Hepatocyte (in vitro differentiated cells): ENCODE measurements at regions not wholly inside any gene's neighbourhood (a gene's known extent, or its start where the extent isn't known, plus 50 kb on each side); places are given as distances from the start of the nearest gene placed in this dataset.

Experiments used
- DNase-seq: peaks from one replicate; pipeline ENCODE4 v3.0.0-alpha.2; 2016; ENCODE audit warnings: low spot score
- H2AFZ ChIP-seq: fragments of 200-600 bp; sonication (generic); 2 replicates; pipeline ENCODE4 v1.6.0; 2016; ENCODE audit warnings: antibody characterized with exemption, mild to moderate bottlenecking
- H3K27ac ChIP-seq: fragments of 200-600 bp; sonication (generic); 2 replicates; pipeline ENCODE4 v1.5.1; 2016; ENCODE audit warnings: mild to moderate bottlenecking
- H3K27me3 ChIP-seq: fragments of 200-600 bp; sonication (generic); 2 replicates; pipeline ENCODE4 v1.6.1; 2016
- H3K36me3 ChIP-seq: fragments of 200-600 bp; sonication (generic); replicated peaks from 2 replicates; pipeline ENCODE4 v1.5.1; 2016; ENCODE audit warnings: low read depth; ENCODE audit not compliant: insufficient read depth
- H3K4me1 ChIP-seq: fragments of 200-600 bp; sonication (generic); 2 replicates; pipeline ENCODE4 v1.5.1; 2016; ENCODE audit warnings: mild to moderate bottlenecking, moderate library complexity; ENCODE audit not compliant: insufficient read depth
- H3K4me2 ChIP-seq: fragments of 200-600 bp; sonication (generic); 2 replicates; pipeline ENCODE4 v1.6.0; 2016
- H3K4me3 ChIP-seq: fragments of 200-600 bp; sonication (generic); 2 replicates; pipeline ENCODE4 v1.5.1; 2016; ENCODE audit warnings: mild to moderate bottlenecking
- H3K79me2 ChIP-seq: fragments of 200-600 bp; sonication (generic); 2 replicates; pipeline ENCODE4 v1.6.0; 2017; ENCODE audit warnings: mild to moderate bottlenecking
- H3K9me2 ChIP-seq: fragments of 200-600 bp; sonication (generic); replicated peaks from 2 replicates; pipeline ENCODE4 v1.6.0; 2017; ENCODE audit warnings: mild to moderate bottlenecking; ENCODE audit not compliant: insufficient read depth
- H3K9me3 ChIP-seq: fragments of 200-600 bp; sonication (generic); 2 replicates; pipeline ENCODE4 v1.5.1; 2016; ENCODE audit warnings: low read depth, mild to moderate bottlenecking
- H4K20me1 ChIP-seq: fragments of 200-600 bp; sonication (generic); 2 replicates; pipeline ENCODE4 v1.6.0; 2016; ENCODE audit warnings: mild to moderate bottlenecking; ENCODE audit not compliant: insufficient read depth, poor library complexity, severe bottlenecking
- CTCF ChIP-seq: fragments of 200-600 bp; sonication (generic); IDR thresholded peaks from 2 replicates; pipeline ENCODE4 v1.5.1; 2016; ENCODE audit warnings: antibody characterized with exemption, mild to moderate bottlenecking; ENCODE audit not compliant: poor library complexity
- EZH2 ChIP-seq: fragments of 200-600 bp; sonication (generic); IDR thresholded peaks from 2 replicates; pipeline ENCODE4 v1.6.1; 2016; ENCODE audit warnings: antibody characterized with exemption, mild to moderate bottlenecking, borderline replicate concordance
- EZH2phosphoT487 ChIP-seq: fragments of 200-600 bp; sonication (generic); IDR thresholded peaks from one replicate; pipeline ENCODE4 v1.6.1; 2018; ENCODE audit warnings: antibody characterized with exemption, mild to moderate bottlenecking, low read depth, moderate library complexity; ENCODE audit not compliant: unreplicated experiment, severe bottlenecking
- WGBS: methylation state at CpG from one replicate; pipeline ENCODE4 v1.1.6; 2016; ENCODE audit warnings: low lambda C conversion rate; ENCODE audit errors: missing lambda C conversion rate; 5-methylcytosine and 5-hydroxymethylcytosine counted together

- no peak for DNase-seq
- no peak overlapping the region for H2AFZ ChIP-seq
- TF ChIP-seq CTCF (no peak), EZH2phosphoT487 (no peak), EZH2 (no peak)
- 75% methylated on average over 11 of the region's 11 CpGs for WGBS
- H3K4me1 ChIP-seq: peaks cover 12% of the 10 kb centered on the region
- no peaks in the 10 kb centered on the region for H3K9me3 ChIP-seq
- no peaks in the 10 kb centered on the region for H3K9me2 ChIP-seq
- H3K4me3 ChIP-seq: no peak overlapping the region
- no peaks in the 10 kb centered on the region for H4K20me1 ChIP-seq
- H3K79me2 ChIP-seq: no peaks in the 10 kb centered on the region
- H3K27me3 ChIP-seq: no peaks in the 10 kb centered on the region
- H3K36me3 ChIP-seq: no peaks in the 10 kb centered on the region
- H3K27ac ChIP-seq: no peak overlapping the region
- no peak overlapping the region for H3K4me2 ChIP-seq
Observed at GRCh38 chr16:10309271-10309932, 76.5 kb upstream of the ATF7IP2 start.

- H3K36me3 ChIP-seq: no peaks in the 10 kb centered on the region
- H3K27me3 ChIP-seq: no peaks in the 10 kb centered on the region
- no peak overlapping the region for H2AFZ ChIP-seq
- H3K4me1 ChIP-seq: peaks cover 12% of the 10 kb centered on the region
- H3K4me3 ChIP-seq: no peak overlapping the region
- H3K79me2 ChIP-seq: no peaks in the 10 kb centered on the region
- H4K20me1 ChIP-seq: no peaks in the 10 kb centered on the region
- H3K9me2 ChIP-seq: no peaks in the 10 kb centered on the region
- TF ChIP-seq EZH2 (no peak), CTCF (no peak), EZH2phosphoT487 (no peak)
- no peaks in the 10 kb centered on the region for H3K9me3 ChIP-seq
- H3K27ac ChIP-seq: peak overlapping the region; percentile 73
- whole genome bisulfite sequencing: 79% methylated on average over 5 of the region's 5 CpGs
- DNase-seq: no peak
- no peak overlapping the region for H3K4me2 ChIP-seq
Observed at GRCh38 chr16:10312008-10312407, 73.9 kb upstream of the ATF7IP2 start.

- Histone ChIP-seq H3K27ac (peak overlapping the region; percentile 73), H4K20me1 (no peaks in the 10 kb centered on the region), H3K79me2 (no peaks in the 10 kb centered on the region), H3K36me3 (no peaks in the 10 kb centered on the region), H3K4me1 (peaks cover 12% of the 10 kb centered on the region), H3K4me2 (peak overlapping the region; percentile 48), H3K27me3 (no peaks in the 10 kb centered on the region), H3K4me3 (no peak overlapping the region), H2AFZ (no peak overlapping the region), H3K9me2 (no peaks in the 10 kb centered on the region), H3K9me3 (no peaks in the 10 kb centered on the region)
- TF ChIP-seq CTCF (no peak), EZH2phosphoT487 (no peak), EZH2 (no peak)
- DNase-seq: no peak
- WGBS: 74% methylated on average over 7 of the region's 7 CpGs
Observed at GRCh38 chr16:10312784-10313724, 72.8 kb upstream of the ATF7IP2 start.
